ENCODE measurements at regions not wholly inside any gene's neighbourhood (a gene's known extent, or its start where the extent isn't known, plus 50 kb on each side); places are given as distances from the start of the nearest gene placed in this dataset.

DNA sequence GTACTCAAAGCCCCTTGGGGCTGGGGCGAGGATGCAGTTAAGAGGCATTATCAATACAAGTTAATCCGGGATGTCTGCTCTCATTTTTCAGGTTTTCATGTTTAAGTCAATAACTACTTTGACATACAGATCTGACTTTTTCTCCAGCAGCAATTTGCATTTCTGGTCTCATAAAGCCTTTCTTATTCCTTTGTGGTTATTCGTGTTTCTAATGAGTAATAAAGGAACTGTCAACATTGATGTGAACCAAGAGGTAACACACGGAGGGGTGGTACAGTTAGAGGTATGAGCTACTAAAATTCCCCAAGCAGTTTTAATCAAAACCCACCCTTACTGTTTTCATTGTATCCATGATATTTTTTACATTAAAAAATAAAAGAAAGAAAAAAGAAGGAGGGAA is 138.0 kb upstream of the NFIB start:
- intact Hi-C loops (cut with micrococcal nuclease; ENCODE audit: unreplicated experiment) = no loop called here
- Histone ChIP-seq H3K27me3 (replicated peaks; ENCODE audit: insufficient read depth, low read depth, low read length, poor library complexity) (no peaks in the 10 kb centered on the region), H3K36me3 (ENCODE audit: insufficient read depth, low read length, poor library complexity, severe bottlenecking) (no peaks in the 10 kb centered on the region), H3K27ac (ENCODE audit: low read depth, low read length, poor library complexity, severe bottlenecking) (no peak overlapping the region), H3K4me1 (ENCODE audit: insufficient read depth, low read length, poor library complexity, severe bottlenecking) (no peaks in the 10 kb centered on the region), H3K4me3 (ENCODE audit: low read depth, low read length, poor library complexity, severe bottlenecking) (no peak overlapping the region), H3K9me3 (ENCODE audit: low read depth, low read length, poor library complexity, severe bottlenecking) (no peaks in the 10 kb centered on the region)
- DNase-seq (ENCODE audit: low spot score) = no peak
- CTCF ChIA-PET = no interaction called here
- no peak for TF ChIP-seq EZH2 (IDR thresholded peaks at IDR 0.05; ENCODE audit: borderline replicate concordance, low read depth, low read length, poor library complexity, severe bottlenecking)
- no TSS peak for BruUV-seq (replicated peaks)
- POLR2A ChIA-PET (ENCODE audit: low non-redundant PET) = no interaction called here

DNA sequence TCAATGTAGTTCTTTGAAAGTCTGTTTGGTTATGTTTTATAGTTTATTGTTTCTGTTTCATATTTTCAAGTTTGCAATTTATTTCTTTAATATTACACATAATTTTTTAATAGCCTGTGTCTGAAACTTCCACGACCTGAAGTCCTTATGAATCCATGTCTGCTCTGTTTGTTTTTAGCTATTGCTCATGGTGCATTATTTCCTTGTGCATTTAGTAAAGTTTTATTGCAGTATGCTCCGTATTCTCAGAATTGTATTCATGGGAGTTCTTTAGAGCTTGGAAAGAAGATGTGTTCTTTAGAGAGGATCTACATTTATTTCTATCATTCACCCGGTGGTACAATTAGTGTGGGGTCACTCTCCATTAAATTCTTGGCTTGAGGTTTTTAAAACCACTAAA is 133.2 kb upstream of the NFIB start:
- H3K27me3 ChIP-seq (replicated peaks; ENCODE audit: insufficient read depth, low read depth, low read length, poor library complexity) = no peaks in the 10 kb centered on the region
- no peak for DNase-seq (ENCODE audit: low spot score)
- no peaks in the 10 kb centered on the region for H3K9me3 ChIP-seq (ENCODE audit: low read depth, low read length, poor library complexity, severe bottlenecking)
- ChIA-PET CTCF (no interaction called here), POLR2A (ENCODE audit: low non-redundant PET) (no interaction called here)
- no TSS peak for BruUV-seq (replicated peaks)
- no peaks in the 10 kb centered on the region for H3K36me3 ChIP-seq (ENCODE audit: insufficient read depth, low read length, poor library complexity, severe bottlenecking)
- intact Hi-C loops (cut with micrococcal nuclease; ENCODE audit: unreplicated experiment) = no loop called here
- TF ChIP-seq EZH2 (IDR thresholded peaks at IDR 0.05; ENCODE audit: borderline replicate concordance, low read depth, low read length, poor library complexity, severe bottlenecking) (no peak), CTCF (conservative IDR thresholded peaks at IDR 0.05; ENCODE audit: low read depth, low read length) (no peak)
- H3K27ac ChIP-seq (ENCODE audit: low read depth, low read length, poor library complexity, severe bottlenecking) = no peak overlapping the region
- H3K4me3 ChIP-seq (ENCODE audit: low read depth, low read length, poor library complexity, severe bottlenecking) = no peak overlapping the region
- H3K4me1 ChIP-seq (ENCODE audit: insufficient read depth, low read length, poor library complexity, severe bottlenecking) = no peaks in the 10 kb centered on the region

DNA sequence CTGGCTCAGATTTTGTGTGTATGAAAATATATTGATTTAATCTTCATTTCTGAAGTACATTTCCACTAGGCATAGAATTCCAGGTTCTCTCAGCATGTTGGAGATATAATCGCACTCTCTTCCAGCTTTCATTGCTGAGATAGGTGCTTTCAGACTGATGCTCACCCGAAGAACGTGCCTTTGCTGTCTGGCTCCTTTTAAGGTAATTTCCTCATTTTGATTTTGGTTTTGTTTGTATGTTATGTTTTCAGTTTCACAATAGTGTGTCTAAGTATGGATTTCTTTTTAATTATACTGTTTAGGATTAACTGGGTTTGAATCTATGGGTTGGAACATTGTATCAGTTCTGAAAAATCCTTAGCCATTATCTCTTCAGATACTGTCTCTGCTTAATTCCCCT is 132.0 kb upstream of the NFIB start:
- ChIA-PET CTCF (no interaction called here), POLR2A (ENCODE audit: low non-redundant PET) (interaction anchor here (0.5 kb wide), 1 partner anchor 829 kb away, joined by 4 read pairs; no protein-coding TSS in a partner anchor)
- H3K27ac ChIP-seq (ENCODE audit: low read depth, low read length, poor library complexity, severe bottlenecking) = no peak overlapping the region
- H3K9me3 ChIP-seq (ENCODE audit: low read depth, low read length, poor library complexity, severe bottlenecking) = no peaks in the 10 kb centered on the region
- TF ChIP-seq CTCF (conservative IDR thresholded peaks at IDR 0.05; ENCODE audit: low read depth, low read length) (no peak), EZH2 (IDR thresholded peaks at IDR 0.05; ENCODE audit: borderline replicate concordance, low read depth, low read length, poor library complexity, severe bottlenecking) (no peak)
- H3K27me3 ChIP-seq (replicated peaks; ENCODE audit: insufficient read depth, low read depth, low read length, poor library complexity) = no peaks in the 10 kb centered on the region
- H3K4me1 ChIP-seq (ENCODE audit: insufficient read depth, low read length, poor library complexity, severe bottlenecking) = no peaks in the 10 kb centered on the region
- no peaks in the 10 kb centered on the region for H3K36me3 ChIP-seq (ENCODE audit: insufficient read depth, low read length, poor library complexity, severe bottlenecking)
- no peak overlapping the region for H3K4me3 ChIP-seq (ENCODE audit: low read depth, low read length, poor library complexity, severe bottlenecking)
- BruUV-seq (replicated peaks) = no TSS peak
- intact Hi-C loops (cut with micrococcal nuclease; ENCODE audit: unreplicated experiment) = no loop called here
- DNase-seq (ENCODE audit: low spot score) = no peak

DNA sequence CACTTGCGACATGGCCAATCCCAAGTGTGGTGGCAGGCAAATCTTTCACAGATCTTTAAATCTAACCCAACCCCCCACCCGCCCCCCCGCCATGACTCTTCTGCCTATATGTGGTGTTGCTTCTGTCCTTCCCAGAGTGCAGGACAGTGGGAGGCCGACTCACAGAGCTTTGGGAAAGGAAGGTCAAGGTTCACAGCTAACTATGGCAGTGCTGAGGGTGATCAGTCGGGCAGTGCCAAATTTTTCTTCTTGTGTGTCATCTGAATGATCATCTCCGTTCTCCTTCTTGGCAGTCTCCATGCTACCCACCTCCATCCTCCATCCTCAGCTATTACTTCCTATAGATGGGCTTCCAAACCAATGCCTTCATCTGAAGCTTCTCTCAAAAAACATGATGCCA is 129.0 kb upstream of the NFIB start:
- Histone ChIP-seq H3K9me3 (ENCODE audit: low read depth, low read length, poor library complexity, severe bottlenecking) (no peaks in the 10 kb centered on the region), H3K36me3 (ENCODE audit: insufficient read depth, low read length, poor library complexity, severe bottlenecking) (no peaks in the 10 kb centered on the region), H3K27ac (ENCODE audit: low read depth, low read length, poor library complexity, severe bottlenecking) (no peak overlapping the region), H3K4me1 (ENCODE audit: insufficient read depth, low read length, poor library complexity, severe bottlenecking) (peaks cover 8% of the 10 kb centered on the region), H3K4me3 (ENCODE audit: low read depth, low read length, poor library complexity, severe bottlenecking) (no peak overlapping the region), H3K27me3 (replicated peaks; ENCODE audit: insufficient read depth, low read depth, low read length, poor library complexity) (no peaks in the 10 kb centered on the region)
- ChIA-PET POLR2A (ENCODE audit: low non-redundant PET) (interaction anchor here (0.6 kb wide), 1 partner anchor 1457 kb away, joined by 3 read pairs; no protein-coding TSS in a partner anchor), CTCF (no interaction called here)
- TF ChIP-seq CTCF (conservative IDR thresholded peaks at IDR 0.05; ENCODE audit: low read depth, low read length) (no peak), EZH2 (IDR thresholded peaks at IDR 0.05; ENCODE audit: borderline replicate concordance, low read depth, low read length, poor library complexity, severe bottlenecking) (no peak)
- DNase-seq (ENCODE audit: low spot score) = no peak
- intact Hi-C loops (cut with micrococcal nuclease; ENCODE audit: unreplicated experiment) = no loop called here
- BruUV-seq (replicated peaks) = no TSS peak
